ENCODE measurements at regions not wholly inside any gene's neighbourhood (a gene's known extent, or its start where the extent isn't known, plus 50 kb on each side); places are given as distances from the start of the nearest gene placed in this dataset.

DNA sequence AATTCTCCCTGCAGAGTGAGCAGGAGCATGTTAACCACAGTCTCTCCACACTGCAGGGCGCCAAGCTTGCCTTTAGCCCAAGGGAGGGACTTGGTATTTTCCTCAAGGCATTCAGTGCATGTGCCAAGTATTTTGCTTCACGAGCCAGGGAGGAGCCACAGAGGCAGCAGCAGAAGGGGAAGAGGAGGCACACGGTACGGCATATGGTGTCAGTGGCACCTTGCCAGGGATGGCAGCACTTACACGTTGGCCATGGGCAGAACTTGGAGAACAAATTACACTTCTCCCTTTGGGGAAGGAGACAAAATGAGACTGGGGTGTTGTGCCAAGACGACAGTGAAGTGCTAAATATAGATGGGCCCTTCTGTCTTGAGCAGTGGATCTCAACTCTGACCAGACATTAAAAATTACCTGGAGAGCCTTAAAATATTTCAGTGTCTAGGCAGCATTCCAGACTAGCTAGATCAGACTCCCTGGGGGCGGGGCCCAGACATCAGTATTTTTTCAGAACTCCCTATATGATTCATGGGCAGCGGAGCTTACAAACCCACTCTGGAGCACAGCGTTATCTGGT, 155.8 kb downstream of the DRD1 start:
- in situ Hi-C loops (cut with HindIII; ENCODE audit: low sequenced_read_pairs): no loop called here

DNA sequence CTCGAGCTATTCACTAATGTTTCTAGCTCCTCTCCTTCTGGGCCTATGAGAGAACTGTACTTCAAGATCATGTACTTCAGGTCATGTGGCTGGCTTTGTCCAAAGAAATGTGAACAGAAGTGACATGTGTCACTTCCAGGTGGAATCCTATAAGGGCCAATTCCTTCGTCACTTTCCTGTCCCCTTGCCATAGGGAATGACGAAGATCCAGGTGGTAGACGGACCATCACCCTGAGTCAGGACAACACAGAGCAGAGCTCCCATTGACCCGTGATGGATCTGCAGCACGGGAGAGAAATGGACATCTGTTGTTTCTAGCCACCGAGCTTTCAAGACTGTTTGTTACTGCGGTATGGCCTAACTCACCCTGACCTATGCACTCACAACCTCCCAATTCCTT, 157.0 kb downstream of the DRD1 start:
- in situ Hi-C loops (cut with HindIII; ENCODE audit: low sequenced_read_pairs): no loop called here

DNA sequence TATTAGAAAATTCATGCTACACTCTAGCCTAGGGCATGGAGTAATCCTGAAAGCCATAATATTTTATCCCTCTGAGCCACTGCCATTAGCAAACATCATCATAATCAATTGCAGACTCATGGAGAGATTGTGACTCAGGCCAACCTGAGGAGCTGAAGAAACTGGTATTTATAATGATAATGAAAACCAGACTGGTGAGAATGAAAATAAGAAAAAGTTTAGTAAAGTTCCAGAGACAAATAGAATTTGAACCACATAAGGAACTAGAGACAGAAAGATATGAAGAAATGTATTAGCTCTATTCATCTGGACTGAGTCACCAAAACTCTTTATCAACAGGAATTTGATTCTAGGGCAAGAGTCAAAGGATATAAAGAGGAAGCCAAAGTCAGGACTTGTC, 158.7 kb downstream of the DRD1 start:
- in situ Hi-C loops (cut with HindIII; ENCODE audit: low sequenced_read_pairs): no loop called here

DNA sequence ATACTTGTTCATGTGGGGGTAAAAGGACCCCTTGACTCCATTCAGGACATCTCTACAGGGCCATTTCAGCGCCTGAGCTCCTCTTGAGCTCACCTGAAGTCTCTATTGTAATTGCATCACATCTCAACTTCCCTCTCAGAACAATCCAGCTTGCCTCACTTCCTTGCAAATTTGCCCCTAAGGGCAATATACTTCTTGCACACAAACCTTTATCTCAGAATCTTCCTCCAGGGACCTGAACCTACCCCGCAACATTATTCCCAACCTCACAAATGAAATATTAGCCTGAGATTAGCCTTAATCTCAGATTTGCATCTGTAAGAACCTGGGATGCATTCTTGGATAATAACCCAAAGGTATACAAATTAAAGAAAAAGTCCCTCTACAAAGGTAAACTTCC, 159.2 kb downstream of the DRD1 start:
- in situ Hi-C loops (cut with HindIII; ENCODE audit: low sequenced_read_pairs): no loop called here

DNA sequence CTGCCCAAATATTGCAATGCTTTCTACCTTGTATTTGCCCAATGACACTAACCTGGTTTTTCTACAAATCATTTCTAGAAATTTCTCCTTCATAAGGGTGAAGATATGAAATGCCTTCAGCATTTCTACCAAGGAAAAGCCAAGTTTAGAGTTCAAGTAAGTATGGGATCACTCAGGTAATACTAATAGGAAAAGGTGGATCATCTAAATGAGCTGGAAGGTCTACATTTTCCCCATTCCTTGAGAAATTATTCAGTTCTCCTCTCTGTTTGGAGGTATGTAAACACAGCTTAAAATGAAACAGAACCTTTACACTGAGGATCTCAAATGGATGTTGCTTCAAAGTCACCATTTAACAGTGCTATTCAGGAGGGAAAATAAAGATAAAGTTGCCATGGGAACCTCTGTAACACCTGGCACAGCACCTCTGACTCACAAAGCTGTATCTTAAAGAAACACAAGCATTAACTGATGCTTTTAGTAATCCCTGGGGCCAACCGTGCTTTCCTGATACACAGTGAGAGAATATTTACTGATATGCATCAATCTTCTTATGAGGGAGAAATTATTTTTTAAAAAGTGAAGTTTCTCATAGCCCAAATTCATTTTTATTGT, 161.3 kb downstream of the DRD1 start:
- in situ Hi-C loops (cut with HindIII; ENCODE audit: low sequenced_read_pairs): no loop called here

DNA sequence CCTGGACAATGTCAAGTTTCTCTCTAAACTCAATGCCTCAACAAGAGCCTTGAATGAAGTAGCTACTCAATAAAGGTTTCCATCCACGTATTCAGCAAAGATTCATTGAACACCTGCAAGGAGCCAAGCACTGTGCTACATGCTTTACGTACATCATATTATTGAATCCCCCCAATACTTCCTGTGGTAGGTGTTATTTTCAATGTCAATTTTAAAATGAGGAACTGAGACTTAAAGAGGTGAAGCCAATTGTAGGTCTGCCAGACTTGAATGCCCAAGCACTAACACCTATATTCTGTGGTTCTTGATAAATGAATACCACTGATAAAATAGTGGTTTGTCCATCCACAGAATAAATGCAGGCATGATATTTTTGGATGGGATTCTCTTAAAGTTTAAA, 162.3 kb downstream of the DRD1 start:
- in situ Hi-C loops (cut with HindIII; ENCODE audit: low sequenced_read_pairs): no loop called here

DNA sequence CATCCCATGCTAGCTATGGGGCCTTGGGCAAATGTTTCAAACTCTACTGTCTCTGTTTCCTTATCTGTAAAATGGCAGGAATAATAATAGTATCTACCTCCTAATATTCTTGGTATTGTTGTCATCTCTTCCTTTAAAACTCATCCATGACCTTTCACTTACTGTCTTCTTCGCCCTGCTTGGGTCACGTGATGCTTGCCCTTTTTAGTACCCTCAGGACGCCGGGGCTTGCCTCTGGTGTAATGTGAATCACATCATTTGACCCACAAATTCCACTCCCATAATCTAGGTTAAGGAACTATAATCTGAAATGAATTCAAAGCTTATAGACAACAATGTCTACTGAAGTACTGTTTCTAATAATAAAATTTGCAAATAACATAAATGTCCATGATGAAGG, 162.7 kb downstream of the DRD1 start:
- in situ Hi-C loops (cut with HindIII; ENCODE audit: low sequenced_read_pairs): no loop called here

DNA sequence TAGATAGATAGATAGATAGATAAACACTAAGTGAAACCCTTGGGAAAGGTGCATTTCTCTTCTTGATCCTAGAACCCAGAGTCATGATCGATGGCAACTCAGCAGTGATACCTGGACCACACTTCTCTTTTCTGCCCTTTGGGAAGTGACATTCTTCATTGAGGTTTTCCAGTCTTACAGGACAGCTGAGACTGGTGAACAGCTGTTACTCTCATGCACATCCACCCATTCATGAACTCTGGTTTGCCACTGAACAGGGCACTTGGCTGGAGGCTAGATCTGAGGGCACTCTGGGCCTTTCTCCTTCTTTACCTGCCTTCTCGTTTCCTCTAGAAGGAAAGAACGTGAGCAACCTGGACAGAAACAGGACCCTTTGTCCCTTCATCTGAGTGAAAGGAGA, 164.5 kb downstream of the DRD1 start:
- in situ Hi-C loops (cut with HindIII; ENCODE audit: low sequenced_read_pairs): no loop called here

DNA sequence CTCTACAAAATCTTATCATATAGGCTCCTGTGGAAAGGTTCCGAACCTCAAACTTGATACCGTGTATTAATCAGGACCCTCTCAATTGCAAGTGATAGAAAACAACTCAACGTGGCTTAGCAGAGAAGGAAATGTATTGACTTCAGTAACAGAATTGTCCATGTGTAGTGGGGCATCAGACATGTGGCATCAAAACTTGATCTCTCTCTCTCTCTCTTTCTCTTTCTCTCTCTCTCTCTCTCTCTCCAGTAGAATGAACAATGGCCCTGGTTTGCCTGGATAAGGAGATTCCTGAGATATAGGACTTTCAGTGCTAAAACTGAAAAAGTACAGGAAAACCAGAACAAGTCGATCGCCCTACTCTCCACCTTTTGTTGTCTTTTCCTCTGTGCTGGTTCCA, 168.2 kb downstream of the DRD1 start:
- in situ Hi-C loops (cut with HindIII; ENCODE audit: low sequenced_read_pairs): no loop called here

DNA sequence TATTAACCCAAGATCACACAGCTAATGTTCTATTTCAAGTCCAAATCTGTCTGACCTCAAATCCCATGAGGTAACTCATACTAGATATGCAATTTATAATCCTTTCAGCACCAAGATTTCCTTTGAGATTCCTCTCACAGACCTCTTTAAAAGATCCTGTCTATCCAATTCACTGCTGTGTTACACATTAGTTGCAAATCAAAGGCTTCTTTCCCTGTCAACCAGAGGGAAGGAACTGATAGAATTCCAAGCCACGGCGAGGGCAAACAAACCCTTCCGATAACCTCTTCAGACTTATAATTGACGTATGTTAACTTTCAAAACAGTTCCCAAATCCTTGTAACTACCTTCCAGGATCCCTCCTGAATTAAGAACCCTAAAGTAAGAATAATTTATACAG, 168.9 kb downstream of the DRD1 start:
- in situ Hi-C loops (cut with HindIII; ENCODE audit: low sequenced_read_pairs): no loop called here

DNA sequence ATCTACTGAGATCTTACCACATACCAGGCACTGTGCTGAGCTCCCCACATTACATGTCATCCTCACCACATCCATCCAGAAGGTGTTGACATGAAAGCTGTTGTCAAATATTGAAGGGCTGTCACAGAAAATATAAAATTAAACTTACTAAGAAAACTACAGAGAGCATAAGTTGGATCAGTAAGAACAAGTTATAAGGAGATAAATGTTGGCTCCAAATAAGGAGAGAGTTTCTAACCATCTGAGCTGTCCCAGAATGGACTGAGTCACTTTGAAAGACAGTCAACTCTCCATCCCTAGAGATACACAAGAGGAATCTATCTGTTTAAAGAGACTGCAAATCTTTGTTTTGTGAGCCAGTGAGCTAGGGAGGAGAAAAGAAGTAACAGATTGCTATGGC, 169.8 kb downstream of the DRD1 start:
- in situ Hi-C loops (cut with HindIII; ENCODE audit: low sequenced_read_pairs): no loop called here

DNA sequence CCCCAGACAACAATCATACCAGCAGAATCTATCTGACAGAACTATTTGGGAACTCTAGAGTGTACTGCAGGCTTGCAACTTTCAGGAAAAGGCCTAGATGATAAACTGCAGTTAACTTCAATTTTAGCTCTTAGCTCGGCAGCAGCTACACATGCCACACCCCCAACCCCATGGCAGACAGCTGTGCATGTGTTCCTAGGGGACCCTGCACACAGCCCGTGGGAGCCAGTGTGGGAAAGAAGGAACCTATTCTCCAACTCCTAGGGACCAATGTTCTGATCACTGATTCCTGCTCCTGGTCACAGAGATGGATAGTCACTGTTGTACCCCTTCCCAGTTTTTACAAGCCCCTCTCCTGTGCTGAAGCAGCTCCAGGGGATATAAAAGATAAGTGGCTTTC, 179.6 kb downstream of the DRD1 start:
- in situ Hi-C loops (cut with HindIII; ENCODE audit: low sequenced_read_pairs): no loop called here

DNA sequence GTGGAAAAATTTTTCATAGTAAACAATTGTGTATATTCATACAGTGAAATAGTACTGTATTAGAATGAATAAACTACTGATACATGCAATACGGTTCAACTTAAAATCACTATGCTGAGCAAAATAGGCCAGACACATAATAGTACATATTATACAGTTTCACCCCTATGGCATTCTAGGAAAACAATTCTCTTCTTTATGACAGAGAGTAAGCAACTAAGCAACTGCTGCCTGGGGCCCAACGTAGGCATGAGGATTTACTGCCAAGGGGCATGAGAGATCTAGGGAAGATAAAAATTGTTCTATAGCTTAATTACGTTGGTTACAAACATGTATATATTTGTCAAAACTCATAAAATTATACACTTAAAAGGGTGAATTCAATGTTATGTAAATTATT, 180.2 kb downstream of the DRD1 start:
- in situ Hi-C loops (cut with HindIII; ENCODE audit: low sequenced_read_pairs): no loop called here

DNA sequence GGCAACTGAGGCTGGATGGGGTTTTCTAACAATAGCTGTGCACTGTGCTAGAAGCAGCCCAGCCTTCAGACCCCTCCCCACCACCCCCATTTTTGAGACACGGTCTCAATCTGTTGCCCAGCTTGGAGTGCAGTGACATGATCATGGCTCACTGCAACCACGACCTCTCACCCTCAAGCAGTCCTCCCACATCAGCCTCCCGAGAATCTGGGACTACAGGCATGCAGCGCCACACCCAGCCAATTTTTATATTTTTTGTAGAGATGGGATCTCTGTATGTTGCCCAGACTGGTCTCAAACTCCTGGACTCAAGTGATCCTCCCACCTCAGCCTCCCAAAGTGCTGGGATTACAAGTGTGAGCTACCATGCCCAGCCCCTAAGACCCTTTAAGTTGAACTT, 182.5 kb downstream of the DRD1 start:
- in situ Hi-C loops (cut with HindIII; ENCODE audit: low sequenced_read_pairs): no loop called here

DNA sequence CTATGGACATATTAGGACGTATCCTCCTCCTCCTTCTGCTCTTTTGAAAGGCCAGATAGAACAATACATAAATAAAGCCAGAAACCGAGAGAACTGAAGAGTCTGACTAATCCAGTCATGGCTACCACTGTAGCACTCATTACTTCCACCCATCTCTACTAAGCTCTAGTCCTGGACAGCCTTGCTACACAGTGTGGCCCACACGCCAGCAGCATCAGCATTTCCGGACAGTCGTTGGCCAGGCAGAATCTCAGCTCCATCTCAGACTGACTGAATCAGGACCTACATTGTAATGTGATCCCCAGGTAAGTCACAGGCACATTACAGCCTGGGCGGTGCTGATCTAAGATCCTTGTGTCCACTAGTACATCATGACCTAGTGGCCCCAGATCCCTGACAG, 182.9 kb downstream of the DRD1 start:
- in situ Hi-C loops (cut with HindIII; ENCODE audit: low sequenced_read_pairs): no loop called here

DNA sequence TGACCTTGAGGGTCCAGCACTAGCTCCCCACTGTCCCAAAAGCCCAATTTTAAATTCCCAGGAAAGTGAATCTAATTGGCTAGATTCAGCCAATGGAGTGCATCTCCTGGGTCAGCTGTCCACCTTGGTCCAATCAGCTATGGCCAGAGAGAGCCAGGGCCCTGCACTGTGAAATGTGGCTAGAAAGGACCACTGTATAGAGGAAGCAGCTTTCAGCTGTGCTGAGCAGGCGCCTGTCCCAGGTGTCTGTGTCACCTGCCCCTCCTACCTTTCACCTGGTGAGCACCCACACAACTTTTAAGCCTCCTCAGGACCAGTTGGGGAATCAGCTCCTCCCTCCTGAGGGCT, 186.2 kb downstream of the DRD1 start:
- in situ Hi-C loops (cut with HindIII; ENCODE audit: low sequenced_read_pairs): no loop called here

DNA sequence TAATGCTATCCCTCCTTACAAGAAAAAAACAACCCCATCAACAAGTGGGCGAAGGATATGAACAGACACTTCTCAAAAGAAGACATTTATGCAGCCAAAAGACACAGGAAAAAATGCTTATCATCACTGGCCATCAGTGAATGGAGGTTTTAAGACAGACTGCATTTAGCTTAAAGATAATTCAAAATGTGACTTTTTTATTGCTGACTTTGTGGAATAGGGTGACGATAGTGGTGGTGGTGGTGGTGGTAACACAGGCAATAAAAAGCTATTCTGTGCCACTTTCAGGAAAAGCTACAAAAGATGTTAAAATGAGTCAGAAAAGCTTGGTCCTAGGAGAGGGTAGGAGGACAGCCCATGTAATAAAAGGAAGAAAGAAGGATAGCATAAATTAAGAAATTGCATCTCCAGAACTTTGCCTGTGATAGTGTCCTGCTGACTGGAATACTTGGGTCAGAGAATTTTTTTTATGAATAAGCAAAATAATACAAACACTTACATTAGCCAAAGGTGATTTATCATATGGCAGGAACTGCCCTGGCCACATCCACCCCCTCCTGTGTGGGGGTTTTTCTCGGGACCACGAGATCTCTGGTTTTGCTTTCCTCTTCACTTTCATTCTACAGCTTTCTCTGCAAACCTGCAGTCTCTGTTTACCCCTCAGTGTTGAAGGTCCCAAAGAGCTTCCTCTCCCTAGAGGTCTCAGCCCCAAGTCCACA, 186.7 kb downstream of the DRD1 start:
- in situ Hi-C loops (cut with HindIII; ENCODE audit: low sequenced_read_pairs): no loop called here

DNA sequence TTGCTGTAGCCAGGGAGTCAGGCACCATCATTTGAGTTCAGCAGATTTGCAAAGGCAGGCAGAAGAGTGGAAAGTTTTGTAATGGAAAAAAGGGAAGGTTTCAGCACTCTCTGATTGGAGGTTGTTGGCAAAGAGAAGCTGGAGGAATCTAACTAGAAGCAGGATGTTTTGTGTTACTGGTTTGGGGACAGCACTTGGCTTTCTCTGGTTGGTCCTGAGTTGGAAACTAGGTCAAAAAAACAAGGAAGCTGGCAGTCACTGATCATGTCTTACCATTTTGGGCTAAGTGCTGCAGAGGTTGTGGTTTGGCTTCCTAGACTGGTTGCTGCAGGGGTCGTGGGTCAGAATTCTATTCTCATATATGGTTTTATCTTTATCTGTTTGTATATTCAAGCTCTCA, 189.8 kb downstream of the DRD1 start:
- in situ Hi-C loops (cut with HindIII; ENCODE audit: low sequenced_read_pairs): no loop called here

DNA sequence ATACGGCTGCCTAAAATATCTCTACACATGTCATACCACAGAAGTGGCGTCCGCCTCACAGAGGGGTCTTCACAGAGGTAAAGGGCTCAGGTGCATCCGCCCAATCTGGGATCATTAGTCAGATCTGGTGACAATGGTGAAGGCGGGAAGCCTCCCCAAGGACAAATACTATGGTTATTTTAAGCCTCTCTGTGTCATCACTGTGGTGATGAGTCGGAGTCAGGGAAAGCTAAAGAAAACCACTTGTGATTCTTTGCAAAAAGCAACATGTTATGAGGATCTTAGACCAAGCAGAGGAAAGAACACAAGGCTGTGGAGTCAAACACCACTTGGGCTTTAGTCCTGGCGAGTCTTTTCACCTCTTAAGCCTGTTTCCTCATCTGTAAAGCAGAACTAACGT, 190.4 kb downstream of the DRD1 start:
- in situ Hi-C loops (cut with HindIII; ENCODE audit: low sequenced_read_pairs): no loop called here

DNA sequence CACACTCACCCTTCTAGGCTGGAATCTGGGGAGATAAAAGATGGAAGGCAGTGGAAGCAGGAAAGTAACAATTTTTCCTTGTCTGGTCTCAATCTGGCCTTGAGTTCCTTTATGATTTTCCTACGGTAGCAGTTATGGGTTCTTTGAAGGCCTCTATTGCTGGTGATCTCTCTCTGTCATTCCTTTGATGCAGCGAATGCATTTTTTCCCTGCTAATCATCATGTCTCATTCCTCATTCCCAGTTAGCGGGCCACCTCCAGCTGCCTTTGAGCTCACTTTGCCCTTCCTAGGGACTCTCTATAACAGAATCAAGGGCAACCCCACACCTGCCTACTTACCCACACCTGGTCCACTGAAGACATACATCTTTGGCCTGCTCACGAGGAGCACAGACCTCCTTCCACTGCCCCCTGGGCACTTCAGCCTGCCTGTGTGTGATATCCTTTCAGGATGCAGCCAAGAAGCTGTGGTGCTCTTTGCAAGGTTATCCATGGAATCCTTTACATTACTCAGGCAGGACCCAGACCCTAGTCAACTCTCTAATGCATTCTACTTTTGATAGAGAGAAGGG, 191.7 kb downstream of the DRD1 start:
- in situ Hi-C loops (cut with HindIII; ENCODE audit: low sequenced_read_pairs): no loop called here

DNA sequence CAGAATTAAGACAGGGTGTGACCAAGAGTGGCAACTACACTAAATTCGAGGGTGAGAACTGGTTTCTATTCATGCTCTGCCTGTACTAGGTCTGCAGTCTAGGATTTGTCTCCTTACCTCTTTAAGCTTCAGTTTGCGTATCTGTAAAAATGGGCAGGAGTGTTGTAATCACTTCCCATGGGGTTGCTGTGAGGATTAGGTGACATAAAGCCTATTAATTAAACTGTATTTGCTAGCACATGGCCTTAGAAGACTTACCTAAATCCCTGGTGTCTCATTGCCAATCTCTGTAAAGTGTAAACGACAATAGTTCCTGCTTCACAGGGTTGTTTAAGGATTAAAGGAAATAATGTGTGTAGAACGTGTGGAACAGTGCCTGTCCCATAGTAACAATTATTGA, 193.6 kb downstream of the DRD1 start:
- in situ Hi-C loops (cut with HindIII; ENCODE audit: low sequenced_read_pairs): no loop called here

DNA sequence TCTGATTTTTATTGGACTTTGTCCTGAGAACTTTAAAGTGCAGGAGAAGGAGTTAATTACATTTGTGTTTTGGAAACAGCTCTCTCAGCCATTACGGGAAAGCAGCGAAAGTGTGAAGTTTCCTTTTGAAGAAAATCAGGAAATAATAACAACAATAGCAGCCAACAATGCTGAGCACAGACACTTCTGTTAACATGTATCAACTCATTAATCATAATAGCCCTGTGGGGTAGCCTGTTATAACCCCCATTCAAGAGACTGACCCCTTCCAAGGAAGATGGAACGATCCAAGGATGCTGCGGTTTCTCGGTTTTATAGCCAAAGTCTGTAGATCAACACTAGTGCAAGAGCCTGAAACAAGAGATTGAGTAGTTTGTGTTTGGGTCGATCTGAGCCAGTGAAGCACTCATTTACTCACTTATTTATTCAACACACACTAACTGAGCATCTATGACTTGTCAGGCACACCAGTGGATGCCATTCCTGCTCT, 195.5 kb downstream of the DRD1 start:
- in situ Hi-C loops (cut with HindIII; ENCODE audit: low sequenced_read_pairs): no loop called here
